Right atrium auricular region (tissue), 2 donors: ENCODE measurements at regions not wholly inside any gene's neighbourhood (a gene's known extent, or its start where the extent isn't known, plus 50 kb on each side); places are given as distances from the start of the nearest gene placed in this dataset.

Experiments used
- DNase-seq: peaks from one replicate; pipeline ENCODE4 v3.0.0-alpha.2; 2019; ENCODE audit warnings: low spot score
- H3K27ac ChIP-seq, 2 donors: fragments of 200-600 bp; sonication (generic); 1 replicate in 1 of 2; 2 replicates in 1 of 2; pipeline ENCODE4 v1.5.1; 2016 to 2019
- H3K27me3 ChIP-seq, 2 donors: fragments of 200-600 bp; sonication (generic); one replicate each; pipeline versions ENCODE4 v1.5.1 to v1.6.0; 2017 to 2019
- H3K36me3 ChIP-seq: fragments of 200-600 bp; sonication (generic); one replicate; pipeline ENCODE4 v1.5.1; 2016
- H3K4me1 ChIP-seq, 2 donors: fragments of 200-600 bp; sonication (generic); one replicate each; pipeline versions ENCODE4 v1.5.1 to v1.6.0; 2017 to 2019
- H3K4me3 ChIP-seq, 2 donors: fragments of 200-600 bp; sonication (generic); 1 replicate in 1 of 2; 2 replicates in 1 of 2; pipeline ENCODE4 v1.5.1; 2017 to 2019; ENCODE audit warnings: mild to moderate bottlenecking in 1 of 2, moderate library complexity in 1 of 2
- H3K9me3 ChIP-seq, 2 donors: fragments of 200-600 bp; sonication (generic); one replicate each; pipeline ENCODE4 v1.5.1; 2019
- CTCF ChIP-seq, 2 donors: fragments of 200-600 bp; sonication (generic); IDR thresholded peaks; one replicate each; pipeline ENCODE4 v1.5.1; 2019; ENCODE audit warnings: antibody characterized with exemption in 2 of 2

GRCh38 chr12:84603484-84604248 is 308.9 kb downstream of the SLC6A15 start:
- Histone ChIP-seq H3K4me1 (no peaks in the 10 kb centered on the region), H3K4me3 (no peak overlapping the region), H3K9me3 (no peaks in the 10 kb centered on the region), H3K36me3 (no peaks in the 10 kb centered on the region), H3K27me3 (no peaks in the 10 kb centered on the region), H3K27ac (no peak overlapping the region)
- no peak for TF ChIP-seq CTCF (IDR thresholded peaks at IDR 0.05)
- no peak for DNase-seq

GRCh38 chr12:84601483-84601882 is 311.1 kb downstream of the SLC6A15 start:
- no peaks in the 10 kb centered on the region for H3K36me3 ChIP-seq
- no peak overlapping the region for H3K4me3 ChIP-seq
- H3K27me3 ChIP-seq = no peaks in the 10 kb centered on the region
- H3K27ac ChIP-seq = no peak overlapping the region
- no peak for DNase-seq
- TF ChIP-seq CTCF (IDR thresholded peaks at IDR 0.05) = no peak
- H3K4me1 ChIP-seq = no peaks in the 10 kb centered on the region
- no peaks in the 10 kb centered on the region for H3K9me3 ChIP-seq

DNA sequence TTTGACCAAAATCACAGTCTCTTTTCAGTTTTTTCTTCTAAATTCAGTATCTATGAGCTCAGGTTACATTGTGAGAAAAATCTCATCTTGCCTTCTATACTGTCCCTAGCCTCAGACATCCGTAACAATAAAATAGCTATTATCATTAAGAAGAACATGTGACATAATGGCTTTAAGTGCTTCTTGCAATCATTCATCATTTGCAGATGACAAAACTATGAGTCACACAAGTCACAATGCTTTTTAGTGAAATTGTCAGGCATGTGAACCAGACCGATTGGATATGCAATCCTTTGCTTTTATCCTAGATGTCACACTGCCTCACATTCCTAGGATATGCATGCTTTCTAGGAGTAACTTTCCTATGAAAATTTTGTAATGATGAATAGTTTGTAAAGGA is 313.1 kb downstream of the SLC6A15 start:
- Histone ChIP-seq H3K4me3 (no peak overlapping the region), H3K36me3 (no peaks in the 10 kb centered on the region), H3K27ac (no peak overlapping the region), H3K27me3 (no peaks in the 10 kb centered on the region), H3K9me3 (no peaks in the 10 kb centered on the region), H3K4me1 (no peaks in the 10 kb centered on the region)
- TF ChIP-seq CTCF (IDR thresholded peaks at IDR 0.05) = no peak
- no peak for DNase-seq

DNA sequence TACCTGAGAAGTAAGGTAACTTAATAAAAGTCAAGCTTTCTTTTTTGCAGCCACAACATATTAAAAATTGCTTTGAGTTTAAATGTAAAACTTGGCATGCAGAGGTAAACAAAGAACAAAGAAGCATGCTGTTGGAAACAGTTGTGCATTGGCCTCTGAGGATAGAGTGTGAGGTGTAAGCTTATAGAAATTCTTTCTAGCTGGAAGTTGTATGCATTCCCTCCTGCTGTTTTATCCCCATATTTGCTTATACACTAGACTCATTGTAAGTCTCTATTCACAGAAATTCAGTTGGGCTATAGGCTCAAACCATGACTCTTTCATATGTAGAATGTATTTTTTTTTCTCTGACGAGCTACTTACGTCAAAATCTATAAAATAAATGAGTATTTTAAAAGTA is 316.3 kb downstream of the SLC6A15 start:
- no peak overlapping the region for H3K4me3 ChIP-seq
- TF ChIP-seq CTCF (IDR thresholded peaks at IDR 0.05) = no peak
- H3K9me3 ChIP-seq = no peaks in the 10 kb centered on the region
- DNase-seq = no peak
- H3K27ac ChIP-seq = no peak overlapping the region
- no peaks in the 10 kb centered on the region for H3K4me1 ChIP-seq
- no peaks in the 10 kb centered on the region for H3K27me3 ChIP-seq
- H3K36me3 ChIP-seq = no peaks in the 10 kb centered on the region

- Histone ChIP-seq H3K36me3 (no peaks in the 10 kb centered on the region), H3K4me3 (no peak overlapping the region), H3K27ac (no peak overlapping the region), H3K9me3 (no peaks in the 10 kb centered on the region), H3K27me3 (no peaks in the 10 kb centered on the region), H3K4me1 (no peaks in the 10 kb centered on the region)
- no peak for TF ChIP-seq CTCF (IDR thresholded peaks at IDR 0.05)
- no peak for DNase-seq
Observed at GRCh38 chr12:84594157-84594556, 318.4 kb downstream of the SLC6A15 start.
